ENCODE measurements at regions not wholly inside any gene's neighbourhood (a gene's known extent, or its start where the extent isn't known, plus 50 kb on each side); places are given as distances from the start of the nearest gene placed in this dataset.

- intact Hi-C loops (cut with DNase I): no loop called here
- H3K36me3 ChIP-seq: no peaks in the 10 kb centered on the region
- DNase-seq: no peak
- no peak overlapping the region for H3K4me3 ChIP-seq
- no peak overlapping the region for H3K27ac ChIP-seq
- peaks cover 2% of the 10 kb centered on the region for H3K4me1 ChIP-seq (ENCODE audit: insufficient read depth)
- no peaks in the 10 kb centered on the region for H3K9me3 ChIP-seq
- no peaks in the 10 kb centered on the region for H3K27me3 ChIP-seq
- no peak for TF ChIP-seq EP300 (IDR thresholded peaks at IDR 0.05)
- no peak for TF ChIP-seq POLR2A (IDR thresholded peaks at IDR 0.05)
- TF ChIP-seq, protein P1, sequence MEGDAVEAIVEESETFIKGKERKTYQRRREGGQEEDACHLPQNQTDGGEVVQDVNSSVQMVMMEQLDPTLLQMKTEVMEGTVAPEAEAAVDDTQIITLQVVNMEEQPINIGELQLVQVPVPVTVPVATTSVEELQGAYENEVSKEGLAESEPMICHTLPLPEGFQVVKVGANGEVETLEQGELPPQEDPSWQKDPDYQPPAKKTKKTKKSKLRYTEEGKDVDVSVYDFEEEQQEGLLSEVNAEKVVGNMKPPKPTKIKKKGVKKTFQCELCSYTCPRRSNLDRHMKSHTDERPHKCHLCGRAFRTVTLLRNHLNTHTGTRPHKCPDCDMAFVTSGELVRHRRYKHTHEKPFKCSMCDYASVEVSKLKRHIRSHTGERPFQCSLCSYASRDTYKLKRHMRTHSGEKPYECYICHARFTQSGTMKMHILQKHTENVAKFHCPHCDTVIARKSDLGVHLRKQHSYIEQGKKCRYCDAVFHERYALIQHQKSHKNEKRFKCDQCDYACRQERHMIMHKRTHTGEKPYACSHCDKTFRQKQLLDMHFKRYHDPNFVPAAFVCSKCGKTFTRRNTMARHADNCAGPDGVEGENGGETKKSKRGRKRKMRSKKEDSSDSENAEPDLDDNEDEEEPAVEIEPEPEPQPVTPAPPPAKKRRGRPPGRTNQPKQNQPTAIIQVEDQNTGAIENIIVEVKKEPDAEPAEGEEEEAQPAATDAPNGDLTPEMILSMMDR (IDR thresholded peaks at IDR 0.05): no peak
Measured at GRCh38 chr10:109744020-109744419, 179.3 kb downstream of the XPNPEP1 start.

- DNase-seq: no peak
- WGBS, 3 donors: 72 to 85% (median 76%) methylated on average over 2 of the region's 2 CpGs
- peaks cover 2% of the 10 kb centered on the region for H3K4me1 ChIP-seq (ENCODE audit: insufficient read depth)
- no peaks in the 10 kb centered on the region for H3K27me3 ChIP-seq
- intact Hi-C loops (cut with DNase I): no loop called here
- TF ChIP-seq POLR2A (IDR thresholded peaks at IDR 0.05): no peak
- no peak for TF ChIP-seq EP300 (IDR thresholded peaks at IDR 0.05)
- TF ChIP-seq, protein P1 (IDR thresholded peaks at IDR 0.05): no peak
- H3K4me3 ChIP-seq: no peak overlapping the region
- H3K9me3 ChIP-seq: no peaks in the 10 kb centered on the region
- H3K27ac ChIP-seq: no peak overlapping the region
- H3K36me3 ChIP-seq: no peaks in the 10 kb centered on the region
Measured at GRCh38 chr10:109743574-109743973, 179.7 kb downstream of the XPNPEP1 start.

GRCh38 chr10:109743146-109743545 lies 180.2 kb downstream of the XPNPEP1 start:
- WGBS, 3 donors: 63 to 71% (median 71%) methylated on average over 5 of the region's 5 CpGs
- Histone ChIP-seq H3K27me3 (no peaks in the 10 kb centered on the region), H3K4me3 (no peak overlapping the region), H3K27ac (no peak overlapping the region), H3K4me1 (ENCODE audit: insufficient read depth) (peaks cover 2% of the 10 kb centered on the region), H3K9me3 (no peaks in the 10 kb centered on the region), H3K36me3 (no peaks in the 10 kb centered on the region)
- DNase-seq: no peak
- intact Hi-C loops (cut with DNase I): no loop called here
- TF ChIP-seq EP300 (IDR thresholded peaks at IDR 0.05) (no peak), POLR2A (IDR thresholded peaks at IDR 0.05) (no peak)
- TF ChIP-seq, protein P1 (IDR thresholded peaks at IDR 0.05): no peak

GRCh38 chr10:109741712-109742111 lies 181.6 kb downstream of the XPNPEP1 start:
- WGBS, 3 donors: 85 to 94% (median 87%) methylated on average over 2 of the region's 2 CpGs
- H3K36me3 ChIP-seq: no peaks in the 10 kb centered on the region
- H3K9me3 ChIP-seq: no peaks in the 10 kb centered on the region
- TF ChIP-seq, protein P1 (IDR thresholded peaks at IDR 0.05): no peak
- TF ChIP-seq POLR2A (IDR thresholded peaks at IDR 0.05): no peak
- TF ChIP-seq EP300 (IDR thresholded peaks at IDR 0.05): no peak
- no peaks in the 10 kb centered on the region for H3K27me3 ChIP-seq
- DNase-seq: no peak
- H3K27ac ChIP-seq: no peak overlapping the region
- no peak overlapping the region for H3K4me3 ChIP-seq
- H3K4me1 ChIP-seq (ENCODE audit: insufficient read depth): peaks cover 2% of the 10 kb centered on the region
- intact Hi-C loops (cut with DNase I): no loop called here

GRCh38 chr10:109740436-109740835 lies 182.9 kb downstream of the XPNPEP1 start:
- Histone ChIP-seq H3K27me3 (no peaks in the 10 kb centered on the region), H3K27ac (no peak overlapping the region), H3K4me1 (ENCODE audit: insufficient read depth) (peaks cover 2% of the 10 kb centered on the region), H3K9me3 (no peaks in the 10 kb centered on the region), H3K4me3 (no peak overlapping the region), H3K36me3 (no peaks in the 10 kb centered on the region)
- 38 to 47% (median 38%) methylated on average over 3 of the region's 3 CpGs for WGBS, 3 donors
- TF ChIP-seq, protein P1 (IDR thresholded peaks at IDR 0.05): no peak
- TF ChIP-seq EP300 (IDR thresholded peaks at IDR 0.05) (no peak), POLR2A (IDR thresholded peaks at IDR 0.05) (no peak)
- intact Hi-C loops (cut with DNase I): no loop called here
- DNase-seq: peak in 3 of 5 donors; percentile 22 to 68 (median 57)

Measured in ovary (tissue), 7 donors.